ENCODE measurements at regions not wholly inside any gene's neighbourhood (a gene's known extent, or its start where the extent isn't known, plus 50 kb on each side); places are given as distances from the start of the nearest gene placed in this dataset.
"Not testable (repeated sequence)": the region's sequence is repeated elsewhere in the genome, so short reads cannot be mapped to it uniquely, and the experiment has no call there.

GRCh38 chr6:51472745-51473487, 614.5 kb downstream of the PKHD1 start:
- ATAC-seq (peak; percentile 63), DNase-seq (no peak)
- Histone ChIP-seq H3K27ac (no peak overlapping the region), H3K27me3 (no peaks in the 10 kb centered on the region), H3K4me3 (no peak overlapping the region), H3K36me3 (no peaks in the 10 kb centered on the region), H3K9me3 (no peaks in the 10 kb centered on the region), H3K4me1 (no peaks in the 10 kb centered on the region)
- intact Hi-C loops (cut with DNase I), result no loop called here
- TF ChIP-seq CTCF (IDR thresholded peaks at IDR 0.05), result no peak

GRCh38 chr6:51474022-51474975, 613.1 kb downstream of the PKHD1 start:
- Histone ChIP-seq H3K27ac (no peak overlapping the region), H3K27me3 (no peaks in the 10 kb centered on the region), H3K36me3 (no peaks in the 10 kb centered on the region), H3K4me1 (no peaks in the 10 kb centered on the region), H3K4me3 (no peak overlapping the region), H3K9me3 (no peaks in the 10 kb centered on the region)
- TF ChIP-seq CTCF (IDR thresholded peaks at IDR 0.05), result no peak
- ATAC-seq (no peak), DNase-seq (peak in 2 of 4 donors; percentile 35 to 37)
- intact Hi-C loops (cut with DNase I), result no loop called here

GRCh38 chr6:51477711-51478311, 609.6 kb downstream of the PKHD1 start:
- Histone ChIP-seq H3K9me3 (no peaks in the 10 kb centered on the region), H3K36me3 (no peaks in the 10 kb centered on the region), H3K4me3 (no peak overlapping the region), H3K27ac (no peak overlapping the region), H3K4me1 (no peaks in the 10 kb centered on the region), H3K27me3 (no peaks in the 10 kb centered on the region)
- TF ChIP-seq CTCF (IDR thresholded peaks at IDR 0.05), result no peak
- intact Hi-C loops (cut with DNase I), result no loop called here
- DNase-seq, result no peak
- no peak for ATAC-seq

- ATAC-seq (no peak), DNase-seq (no peak)
- Histone ChIP-seq H3K9me3 (no peaks in the 10 kb centered on the region), H3K4me1 (no peaks in the 10 kb centered on the region), H3K4me3 (no peak overlapping the region), H3K27me3 (no peaks in the 10 kb centered on the region), H3K36me3 (no peaks in the 10 kb centered on the region), H3K27ac (no peak overlapping the region)
- intact Hi-C loops (cut with DNase I), result no loop called here
- no peak for TF ChIP-seq CTCF (IDR thresholded peaks at IDR 0.05)
Observed at GRCh38 chr6:51479296-51479695, 608.1 kb downstream of the PKHD1 start.

GRCh38 chr6:51480040-51480439, 607.4 kb downstream of the PKHD1 start:
- intact Hi-C loops (cut with DNase I), result no loop called here
- ATAC-seq, result no peak
- H3K4me1 ChIP-seq, result no peaks in the 10 kb centered on the region
- DNase-seq, result no peak
- TF ChIP-seq CTCF (IDR thresholded peaks at IDR 0.05), result no peak
- H3K4me3 ChIP-seq, result no peak overlapping the region
- no peaks in the 10 kb centered on the region for H3K36me3 ChIP-seq
- H3K27me3 ChIP-seq, result no peaks in the 10 kb centered on the region
- no peaks in the 10 kb centered on the region for H3K9me3 ChIP-seq
- no peak overlapping the region for H3K27ac ChIP-seq

GRCh38 chr6:51485869-51486268, 601.5 kb downstream of the PKHD1 start:
- H3K4me3 ChIP-seq; intact Hi-C loops (cut with DNase I); H3K27ac ChIP-seq; ATAC-seq; H3K9me3 ChIP-seq; H3K27me3 ChIP-seq; H3K4me1 ChIP-seq; H3K36me3 ChIP-seq: not testable (repeated sequence)
- DNase-seq, result peak in 1 of 4 donors; percentile 20

All from left lung (tissue), 4 donors.